GM12878 (cell line): ENCODE measurements at regions not wholly inside any gene's neighbourhood (a gene's known extent, or its start where the extent isn't known, plus 50 kb on each side); places are given as distances from the start of the nearest gene placed in this dataset.

Experiments
- BHLHE40 ChIP-seq, 2 experiments: fragments of 450-650 bp in 1 of 2; IDR thresholded peaks; 2 replicates each; pipeline ENCODE4 v1.6.1; 2011 to 2017; ENCODE audit warnings: low read depth in 2 of 2, borderline replicate concordance in 1 of 2, improper control_type of control experiment in 1 of 2, low read length in 1 of 2, mild to moderate bottlenecking in 1 of 2
- POLR2A ChIP-seq: IDR thresholded peaks from 2 replicates; pipeline ENCODE4 v1.6.1; 2011; ENCODE audit warnings: low read depth, mild to moderate bottlenecking, low read length
- RAD21 ChIP-seq: IDR thresholded peaks from 2 replicates; pipeline ENCODE4 v1.6.1; 2011; ENCODE audit warnings: mild to moderate bottlenecking, low read depth, low read length, moderate library complexity; ENCODE audit not compliant: insufficient read depth
- TF ChIP-seq, protein P1 (sequence below), 3 experiments: IDR thresholded peaks in 2 of 3; conservative IDR thresholded peaks in 1 of 3; 2 replicates each; pipeline ENCODE4 v1.5.1; 2011; ENCODE audit warnings: low read depth in 3 of 3, low read length in 3 of 3, mild to moderate bottlenecking in 3 of 3, control low read depth in 2 of 3, moderate library complexity in 2 of 3, inconsistent platforms in 1 of 3, mixed read lengths in 1 of 3; ENCODE audit not compliant: control insufficient read depth in 2 of 3, insufficient read depth in 1 of 3; ENCODE audit errors: extremely low read depth in 1 of 3
- TF ChIP-seq, protein P2 (sequence below): fragments of 450-650 bp; formaldehyde crosslinking; IDR thresholded peaks from 2 replicates; pipeline ENCODE4 v1.4.0; 2020; ENCODE audit warnings: mild to moderate bottlenecking, moderate library complexity

DNA sequence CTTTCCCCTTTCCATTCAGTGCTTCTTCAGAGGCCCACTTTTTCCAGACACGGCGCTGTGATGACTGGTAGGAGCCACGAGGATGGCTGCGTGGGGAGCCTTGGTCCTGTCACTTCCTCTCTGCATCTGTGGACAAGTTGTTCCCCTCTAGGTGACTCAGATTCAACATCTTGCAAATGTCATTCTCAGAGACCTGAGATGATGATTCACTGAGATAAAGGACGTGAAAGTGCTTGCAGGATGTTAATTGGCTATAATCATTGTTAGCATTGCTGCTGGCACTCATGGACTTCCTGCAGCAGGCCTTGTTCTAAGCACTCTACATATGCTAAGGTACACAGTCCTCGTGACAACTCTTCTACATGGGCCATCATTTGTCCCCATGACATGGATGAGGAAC is 489.8 kb upstream of the ZMIZ1 start:
- no peak for TF ChIP-seq RAD21
- TF ChIP-seq, protein P1, sequence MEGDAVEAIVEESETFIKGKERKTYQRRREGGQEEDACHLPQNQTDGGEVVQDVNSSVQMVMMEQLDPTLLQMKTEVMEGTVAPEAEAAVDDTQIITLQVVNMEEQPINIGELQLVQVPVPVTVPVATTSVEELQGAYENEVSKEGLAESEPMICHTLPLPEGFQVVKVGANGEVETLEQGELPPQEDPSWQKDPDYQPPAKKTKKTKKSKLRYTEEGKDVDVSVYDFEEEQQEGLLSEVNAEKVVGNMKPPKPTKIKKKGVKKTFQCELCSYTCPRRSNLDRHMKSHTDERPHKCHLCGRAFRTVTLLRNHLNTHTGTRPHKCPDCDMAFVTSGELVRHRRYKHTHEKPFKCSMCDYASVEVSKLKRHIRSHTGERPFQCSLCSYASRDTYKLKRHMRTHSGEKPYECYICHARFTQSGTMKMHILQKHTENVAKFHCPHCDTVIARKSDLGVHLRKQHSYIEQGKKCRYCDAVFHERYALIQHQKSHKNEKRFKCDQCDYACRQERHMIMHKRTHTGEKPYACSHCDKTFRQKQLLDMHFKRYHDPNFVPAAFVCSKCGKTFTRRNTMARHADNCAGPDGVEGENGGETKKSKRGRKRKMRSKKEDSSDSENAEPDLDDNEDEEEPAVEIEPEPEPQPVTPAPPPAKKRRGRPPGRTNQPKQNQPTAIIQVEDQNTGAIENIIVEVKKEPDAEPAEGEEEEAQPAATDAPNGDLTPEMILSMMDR (IDR thresholded peaks at IDR 0.05 in 2 of 3, conservative IDR thresholded peaks at IDR 0.05 in 1 of 3; ENCODE audit: control insufficient read depth in 2 of 3, extremely low read depth in 1 of 3, insufficient read depth in 1 of 3, low read depth in 3 of 3, low read length in 3 of 3) = no peak
- no peak for TF ChIP-seq POLR2A
- no peak for TF ChIP-seq BHLHE40 (IDR thresholded peaks at IDR 0.05; ENCODE audit: borderline replicate concordance in 1 of 2, low read depth in 2 of 2, low read length in 1 of 2)
- TF ChIP-seq, protein P2, sequence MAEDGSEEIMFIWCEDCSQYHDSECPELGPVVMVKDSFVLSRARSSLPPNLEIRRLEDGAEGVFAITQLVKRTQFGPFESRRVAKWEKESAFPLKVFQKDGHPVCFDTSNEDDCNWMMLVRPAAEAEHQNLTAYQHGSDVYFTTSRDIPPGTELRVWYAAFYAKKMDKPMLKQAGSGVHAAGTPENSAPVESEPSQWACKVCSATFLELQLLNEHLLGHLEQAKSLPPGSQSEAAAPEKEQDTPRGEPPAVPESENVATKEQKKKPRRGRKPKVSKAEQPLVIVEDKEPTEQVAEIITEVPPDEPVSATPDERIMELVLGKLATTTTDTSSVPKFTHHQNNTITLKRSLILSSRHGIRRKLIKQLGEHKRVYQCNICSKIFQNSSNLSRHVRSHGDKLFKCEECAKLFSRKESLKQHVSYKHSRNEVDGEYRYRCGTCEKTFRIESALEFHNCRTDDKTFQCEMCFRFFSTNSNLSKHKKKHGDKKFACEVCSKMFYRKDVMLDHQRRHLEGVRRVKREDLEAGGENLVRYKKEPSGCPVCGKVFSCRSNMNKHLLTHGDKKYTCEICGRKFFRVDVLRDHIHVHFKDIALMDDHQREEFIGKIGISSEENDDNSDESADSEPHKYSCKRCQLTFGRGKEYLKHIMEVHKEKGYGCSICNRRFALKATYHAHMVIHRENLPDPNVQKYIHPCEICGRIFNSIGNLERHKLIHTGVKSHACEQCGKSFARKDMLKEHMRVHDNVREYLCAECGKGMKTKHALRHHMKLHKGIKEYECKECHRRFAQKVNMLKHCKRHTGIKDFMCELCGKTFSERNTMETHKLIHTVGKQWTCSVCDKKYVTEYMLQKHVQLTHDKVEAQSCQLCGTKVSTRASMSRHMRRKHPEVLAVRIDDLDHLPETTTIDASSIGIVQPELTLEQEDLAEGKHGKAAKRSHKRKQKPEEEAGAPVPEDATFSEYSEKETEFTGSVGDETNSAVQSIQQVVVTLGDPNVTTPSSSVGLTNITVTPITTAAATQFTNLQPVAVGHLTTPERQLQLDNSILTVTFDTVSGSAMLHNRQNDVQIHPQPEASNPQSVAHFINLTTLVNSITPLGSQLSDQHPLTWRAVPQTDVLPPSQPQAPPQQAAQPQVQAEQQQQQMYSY (CRISPR knock-in tag) = no peak
